KG1 (cell line): ENCODE measurements at regions not wholly inside any gene's neighbourhood (a gene's known extent, or its start where the extent isn't known, plus 50 kb on each side); places are given as distances from the start of the nearest gene placed in this dataset.
"Not testable (repeated sequence)": the region's sequence is repeated elsewhere in the genome, so short reads cannot be mapped to it uniquely, and the experiment has no call there.

Experiments used
- DNase-seq: peaks from one replicate; lab custom pipeline; 2025; lab: John Stamatoyannopoulos, UW

DNA sequence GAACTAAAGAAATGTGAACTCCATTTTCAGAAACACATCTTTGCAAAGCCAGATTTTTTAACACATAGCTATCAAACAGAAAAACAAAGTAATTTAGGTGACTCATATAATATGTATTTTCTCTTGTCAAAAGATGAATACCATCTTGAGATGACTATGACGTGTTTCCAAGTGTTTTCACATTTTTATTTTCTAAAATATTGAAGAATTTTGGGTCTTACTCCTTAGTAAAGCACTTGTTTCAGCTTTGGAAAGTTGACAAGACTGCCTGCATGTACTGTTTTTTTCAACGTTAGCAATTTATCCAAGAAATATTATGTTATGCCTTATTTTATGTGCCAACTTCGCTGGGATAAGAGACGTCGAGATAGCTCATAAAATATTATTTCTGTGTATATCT, 733.9 kb upstream of the EPHA5 start:
- no peak for DNase-seq

DNA sequence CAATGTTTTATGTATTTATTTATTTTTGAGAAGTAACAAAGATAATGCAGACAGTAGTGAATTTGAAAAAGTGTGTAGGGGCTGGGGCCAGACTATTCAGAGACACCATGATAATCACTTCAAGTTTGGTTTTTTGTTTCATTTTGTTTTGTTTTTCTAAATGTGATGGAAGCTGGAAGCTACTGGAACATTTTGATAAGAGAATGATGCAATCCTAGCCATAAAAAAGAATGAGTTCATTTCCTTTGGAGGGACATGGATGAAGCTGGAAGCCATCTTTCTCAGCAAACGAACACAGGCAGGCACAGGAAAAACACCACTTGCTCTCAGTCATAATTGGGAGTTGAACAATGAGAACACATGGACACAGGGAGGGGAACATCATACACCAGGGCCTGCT, 706.6 kb upstream of the EPHA5 start:
- no peak for DNase-seq

DNA sequence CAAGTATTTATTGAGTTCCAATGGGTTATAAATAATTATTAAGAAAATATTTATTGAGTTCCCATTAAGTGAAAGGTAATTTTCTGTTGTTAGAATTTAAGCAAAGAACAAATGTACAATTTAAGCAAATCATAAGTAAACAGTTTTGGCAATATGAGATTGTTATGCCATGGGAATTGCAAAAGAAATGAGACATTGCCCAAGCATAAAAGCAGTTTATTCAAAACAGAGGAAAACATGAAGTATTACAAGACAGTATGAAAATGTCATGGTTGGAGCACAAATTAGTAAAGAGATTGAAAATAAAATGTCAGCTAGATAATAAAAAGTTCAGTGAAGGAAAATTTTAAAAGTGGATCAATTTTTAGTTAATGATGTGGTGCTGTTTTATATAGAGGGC, 706.1 kb upstream of the EPHA5 start:
- no peak for DNase-seq

DNA sequence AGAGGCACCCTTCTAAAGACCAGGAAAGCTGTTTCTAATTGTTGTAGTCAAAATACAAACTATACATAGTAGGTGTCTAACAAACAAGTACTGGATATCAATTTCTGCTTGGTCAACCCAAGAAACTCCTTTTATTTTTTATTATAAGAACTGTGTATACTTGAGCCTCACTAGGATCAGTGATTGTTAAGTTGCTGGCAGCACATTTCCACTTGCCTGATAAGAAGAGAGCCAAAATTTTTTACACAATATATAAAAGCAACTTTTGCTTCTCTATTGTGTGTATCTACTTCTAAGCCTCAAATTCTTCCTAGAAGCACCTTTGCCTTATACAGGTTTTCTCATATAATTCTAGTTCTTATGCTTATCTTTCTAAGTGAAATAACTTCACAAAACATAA, 703.0 kb upstream of the EPHA5 start:
- no peak for DNase-seq

DNA sequence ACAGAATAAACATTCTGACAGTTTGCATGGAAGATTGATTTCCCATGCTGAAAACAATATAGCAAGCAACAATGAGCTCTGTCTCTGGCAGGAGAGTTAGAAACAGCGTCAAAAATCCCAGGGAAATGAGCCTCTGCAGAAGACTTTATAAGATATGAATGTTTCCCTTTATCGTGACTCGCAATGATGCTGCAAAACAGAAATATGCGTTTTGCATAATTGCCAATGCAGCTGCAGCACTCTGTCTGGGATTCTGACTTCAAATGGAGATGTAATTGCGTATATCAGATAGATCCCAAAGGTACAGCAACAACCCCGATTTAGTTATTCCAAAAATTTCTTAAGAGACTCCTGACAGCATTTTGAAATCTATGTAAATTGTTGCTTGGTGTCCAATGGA, 702.4 kb upstream of the EPHA5 start:
- no peak for DNase-seq

DNA sequence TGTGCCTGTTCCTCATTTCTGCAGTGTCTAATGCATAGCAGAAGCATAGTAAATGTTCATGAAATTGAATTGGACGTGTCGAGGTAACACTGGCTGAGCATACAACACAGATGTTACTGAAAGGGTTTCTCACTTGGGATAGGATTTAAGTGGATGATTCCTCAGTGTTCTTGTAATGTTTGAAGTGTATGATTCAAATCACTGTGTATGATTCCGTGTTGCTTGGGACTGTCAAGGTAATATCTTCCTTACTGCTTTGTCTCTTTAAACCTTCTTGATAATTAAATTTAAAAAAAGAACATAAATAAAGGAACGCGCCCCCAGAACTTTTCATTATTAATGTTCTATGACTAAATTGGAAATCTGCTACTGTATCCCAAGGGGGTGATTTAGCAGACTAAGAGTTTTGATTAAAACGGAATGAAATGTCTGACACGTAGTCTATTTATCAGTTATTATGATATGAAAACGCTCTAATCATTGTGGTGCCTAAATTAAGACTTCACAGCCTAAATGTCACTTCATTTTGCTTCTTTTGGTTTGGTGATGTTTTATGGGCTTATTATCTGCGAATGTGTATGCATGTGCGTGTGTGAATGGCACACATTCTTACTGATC, 696.9 kb upstream of the EPHA5 start:
- DNase-seq = no peak

DNA sequence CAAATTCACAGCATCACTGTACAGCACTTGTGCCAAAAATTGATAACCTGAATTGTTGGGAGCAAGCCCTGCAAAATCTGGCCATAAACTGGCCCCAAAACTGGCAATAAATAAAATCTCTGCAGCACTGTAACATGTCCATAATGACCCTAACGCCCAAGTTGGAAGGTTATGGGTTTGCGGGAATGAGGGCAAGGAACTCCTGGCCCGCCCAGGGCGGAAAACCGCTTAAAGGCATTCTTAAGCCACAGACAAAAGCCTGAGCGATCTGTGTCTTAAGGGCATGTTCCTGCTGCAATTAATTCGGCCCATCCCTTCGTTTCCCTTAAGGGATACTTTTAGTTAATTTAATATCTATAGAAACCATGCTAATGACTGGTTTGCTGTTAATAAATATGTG, 690.1 kb upstream of the EPHA5 start:
- DNase-seq = not testable (repeated sequence)

DNA sequence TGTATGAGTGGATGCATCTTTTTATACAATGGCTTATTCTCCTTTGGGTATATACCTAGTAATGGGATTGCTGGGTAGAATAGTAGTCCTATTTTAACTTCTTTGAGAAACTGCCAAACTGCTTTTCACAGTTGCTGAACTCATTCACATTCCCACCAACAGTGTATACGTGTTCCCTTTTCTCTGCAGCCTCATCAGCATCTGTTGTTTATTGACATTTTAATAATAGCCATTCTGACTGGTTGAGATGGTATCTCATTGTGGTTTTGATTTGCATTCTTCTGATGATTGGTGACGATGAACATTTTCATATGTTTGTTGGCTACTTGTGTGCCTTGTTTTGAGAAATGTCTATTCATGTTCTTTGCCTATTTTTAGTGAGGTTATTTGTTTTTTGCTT, 687.0 kb upstream of the EPHA5 start:
- no peak for DNase-seq

DNA sequence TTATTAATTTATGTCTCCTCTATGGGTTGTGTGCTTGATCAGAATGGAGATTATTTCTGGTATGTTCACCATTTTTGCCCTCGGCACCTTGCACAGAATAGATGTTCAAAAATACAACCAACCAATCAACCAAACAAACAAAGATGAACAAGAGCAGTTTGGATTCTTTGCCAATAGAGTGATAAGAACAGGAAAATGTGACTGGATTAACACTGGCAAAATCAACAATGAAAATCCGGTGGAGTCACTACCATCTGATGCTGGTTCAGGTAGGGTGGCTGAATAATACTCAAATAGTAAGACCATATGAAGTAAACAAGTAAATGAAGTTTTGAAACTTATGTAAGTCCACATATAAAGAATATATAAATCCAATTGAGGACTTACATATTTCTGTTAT, 685.0 kb upstream of the EPHA5 start:
- no peak for DNase-seq

DNA sequence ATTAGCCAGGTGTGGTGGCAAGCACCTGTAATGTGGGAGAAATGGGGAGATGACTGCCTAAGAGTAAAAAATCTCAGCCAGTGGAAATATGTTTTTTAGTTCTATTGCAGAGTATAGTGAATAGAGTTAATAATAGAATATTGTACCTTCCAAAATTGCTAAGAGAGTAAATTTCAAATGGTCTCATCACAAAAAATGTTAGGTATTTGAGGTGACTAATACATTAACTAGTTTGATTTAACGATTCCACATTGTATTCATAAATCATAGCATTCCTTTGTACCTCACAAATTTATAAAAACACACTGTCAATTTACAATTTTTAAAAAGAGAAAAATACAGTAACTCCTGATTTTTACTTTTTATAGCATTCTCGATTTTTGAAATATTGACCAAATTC, 681.5 kb upstream of the EPHA5 start:
- no peak for DNase-seq

DNA sequence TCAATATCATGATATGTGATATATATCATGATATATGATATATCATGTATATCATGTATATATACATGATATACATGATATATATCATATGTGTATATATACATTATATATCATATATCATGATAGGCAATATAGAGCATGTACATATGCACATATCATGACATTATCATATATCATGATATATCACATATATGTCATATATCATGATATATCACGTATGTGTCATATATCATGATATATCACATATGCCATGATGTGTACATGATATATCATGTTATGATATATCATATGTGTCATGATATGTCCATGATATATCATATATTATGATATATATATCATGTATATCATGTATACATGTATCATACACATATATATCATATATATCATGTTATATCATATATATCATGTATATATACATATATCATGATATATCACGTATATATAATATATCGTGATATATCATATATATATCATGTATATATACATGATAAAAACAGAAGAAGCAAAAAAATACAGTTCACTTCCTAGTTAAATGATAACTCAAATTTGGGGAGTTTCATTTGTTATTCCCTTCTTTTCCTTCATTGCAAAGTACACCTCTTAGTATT, 670.1 kb upstream of the EPHA5 start:
- no peak for DNase-seq

DNA sequence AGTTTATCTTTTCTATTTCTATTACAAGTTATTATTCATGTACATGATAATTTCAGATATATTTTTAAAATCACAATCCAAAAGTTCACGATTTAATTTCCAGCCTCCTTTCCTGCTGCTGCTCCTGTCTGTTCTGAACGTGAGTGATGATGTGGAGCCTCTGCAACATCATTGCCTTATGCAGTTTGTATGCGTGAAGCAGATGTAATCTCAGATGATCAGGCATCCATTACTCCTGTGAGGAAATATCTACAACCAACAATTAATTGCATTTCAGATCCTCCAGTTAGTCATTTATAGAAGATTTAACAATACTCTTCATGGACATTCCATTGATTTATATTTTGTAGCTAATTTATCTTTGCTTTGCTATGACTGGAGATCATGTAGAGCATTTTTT, 668.7 kb upstream of the EPHA5 start:
- DNase-seq = no peak

DNA sequence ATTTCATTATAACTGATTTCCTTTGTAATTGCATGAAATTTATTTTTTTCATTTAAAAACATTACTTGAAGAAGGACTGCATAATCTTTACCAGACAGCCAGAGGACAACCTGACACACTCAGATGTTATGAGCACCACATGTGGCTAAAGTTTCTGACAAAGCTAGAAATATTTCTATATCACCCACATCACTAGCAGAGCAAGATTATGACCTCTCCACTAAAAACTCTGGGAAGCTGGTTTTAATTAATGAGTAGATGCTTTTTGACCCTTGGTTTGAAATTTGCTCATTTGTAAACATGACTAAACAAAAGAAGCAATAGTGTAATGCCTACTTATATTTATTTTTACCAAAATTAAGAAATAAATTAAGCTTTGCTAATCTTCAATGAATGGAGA, 661.5 kb upstream of the EPHA5 start:
- no peak for DNase-seq

DNA sequence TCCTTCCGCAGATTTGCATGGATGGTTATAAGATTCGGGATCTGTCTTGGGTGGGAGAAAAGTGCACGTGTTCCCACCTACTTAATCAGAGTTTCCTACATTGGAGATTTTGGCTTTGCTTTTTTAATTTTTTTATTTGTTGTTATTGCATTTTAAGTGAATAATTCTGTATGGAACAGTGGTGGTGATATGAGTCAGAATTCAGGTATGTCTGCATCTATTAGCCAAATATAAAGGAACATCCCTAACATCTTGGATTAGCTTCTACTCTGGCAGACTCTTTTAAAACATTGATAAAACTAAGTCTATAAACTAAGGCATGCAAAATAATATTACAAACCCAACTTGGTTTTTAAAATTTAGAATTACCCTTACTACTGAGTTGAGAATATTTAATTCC, 659.8 kb upstream of the EPHA5 start:
- DNase-seq = no peak

DNA sequence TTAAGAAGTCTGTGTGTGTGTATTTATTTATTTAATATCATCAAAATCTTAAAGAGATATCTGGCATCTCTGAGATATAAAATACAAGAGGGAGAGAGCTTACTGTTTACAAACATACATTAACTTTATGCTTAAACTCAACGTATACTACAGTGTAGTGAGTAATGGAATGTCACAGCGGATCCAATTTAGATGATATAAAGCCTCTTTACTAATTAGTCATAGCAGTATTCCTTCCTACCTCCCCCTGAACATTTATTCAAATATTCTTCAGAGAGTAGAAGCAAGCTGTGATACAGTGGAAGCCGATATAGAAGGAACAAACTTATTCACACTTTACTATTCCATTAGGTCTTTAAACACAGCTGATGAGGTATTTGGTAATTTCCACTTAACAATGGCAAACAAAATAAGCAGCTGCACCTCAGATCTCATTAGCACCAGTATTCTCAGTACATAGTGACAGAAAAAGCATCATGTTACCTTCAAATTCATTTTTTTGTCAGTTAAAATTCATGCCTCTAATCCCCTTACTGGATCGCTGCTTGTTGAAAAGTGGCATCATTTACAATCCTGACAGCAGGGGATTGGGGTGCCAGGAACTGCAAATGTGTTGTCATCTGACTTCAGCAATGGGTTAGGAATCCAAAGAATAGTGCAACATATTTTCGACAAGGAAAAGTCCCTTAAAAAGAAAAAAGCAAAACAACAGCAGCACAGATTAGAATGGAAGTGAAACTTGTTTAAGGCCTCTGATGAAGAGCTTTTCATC, 658.7 kb upstream of the EPHA5 start:
- no peak for DNase-seq

DNA sequence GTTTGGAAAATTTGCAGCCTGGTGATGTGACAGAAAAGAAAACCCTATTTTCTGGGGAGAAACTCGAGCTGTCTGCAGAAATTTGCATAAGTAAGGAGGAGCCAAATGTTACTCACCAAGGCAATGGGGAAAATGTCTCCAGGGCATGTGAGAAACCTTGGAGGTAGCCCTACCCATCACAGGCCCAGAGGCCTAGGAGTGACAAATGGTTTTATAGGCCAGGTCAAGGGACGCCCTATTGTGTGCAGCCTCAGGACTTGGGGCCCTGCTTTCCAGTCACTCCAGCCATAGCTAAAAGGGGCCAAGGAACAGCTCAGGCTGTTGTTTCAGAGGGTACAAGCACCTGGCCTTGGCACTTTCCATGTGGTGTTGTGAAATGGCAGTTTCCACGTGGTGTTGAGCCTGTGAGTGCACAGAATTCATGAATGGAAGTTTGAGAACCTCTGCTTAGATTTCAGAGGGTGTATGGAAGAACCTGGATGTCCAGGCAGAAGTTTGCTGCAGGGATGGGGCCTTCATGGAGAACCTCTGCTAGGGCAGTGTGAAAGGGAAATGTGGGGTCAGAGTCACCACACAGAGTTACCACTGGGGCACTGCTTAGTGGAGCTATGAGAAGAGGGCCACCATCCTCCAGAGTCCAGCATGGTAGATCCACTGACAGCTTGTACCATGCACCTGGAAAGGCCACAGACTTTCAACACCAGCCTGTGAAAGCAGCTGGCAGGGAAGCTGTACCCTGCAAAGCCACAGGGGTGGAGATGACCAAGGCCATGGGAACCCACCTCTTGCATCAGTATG, 637.6 kb upstream of the EPHA5 start:
- DNase-seq = no peak

DNA sequence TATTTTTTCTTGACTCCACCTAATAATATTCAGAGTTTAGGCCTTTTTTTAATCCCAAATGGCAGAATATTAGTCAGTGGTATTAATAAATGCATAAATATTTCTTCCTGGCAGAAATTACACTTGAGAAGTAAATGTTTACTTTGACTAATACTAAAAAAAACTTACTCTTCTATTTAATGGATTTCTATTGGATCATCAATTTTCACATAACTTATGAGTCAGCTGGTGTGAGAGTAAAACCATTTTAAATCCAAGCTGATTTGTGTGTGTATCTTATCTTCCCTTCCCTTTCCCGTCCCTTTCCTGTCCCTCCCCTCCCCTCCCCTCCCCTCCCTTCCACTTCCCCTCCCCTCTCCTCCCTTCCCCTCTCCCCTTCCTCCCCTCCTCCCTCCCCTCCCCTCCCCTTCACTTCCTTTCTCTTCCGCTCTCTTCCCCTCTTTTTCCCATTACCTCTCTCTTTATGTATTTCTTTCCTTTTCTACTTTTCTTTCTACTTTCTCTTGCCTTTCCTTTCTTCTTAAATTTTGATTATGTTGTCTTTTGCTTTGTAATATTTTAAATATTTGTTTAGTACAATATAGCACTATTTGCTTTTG, 630.1 kb upstream of the EPHA5 start:
- DNase-seq = no peak

DNA sequence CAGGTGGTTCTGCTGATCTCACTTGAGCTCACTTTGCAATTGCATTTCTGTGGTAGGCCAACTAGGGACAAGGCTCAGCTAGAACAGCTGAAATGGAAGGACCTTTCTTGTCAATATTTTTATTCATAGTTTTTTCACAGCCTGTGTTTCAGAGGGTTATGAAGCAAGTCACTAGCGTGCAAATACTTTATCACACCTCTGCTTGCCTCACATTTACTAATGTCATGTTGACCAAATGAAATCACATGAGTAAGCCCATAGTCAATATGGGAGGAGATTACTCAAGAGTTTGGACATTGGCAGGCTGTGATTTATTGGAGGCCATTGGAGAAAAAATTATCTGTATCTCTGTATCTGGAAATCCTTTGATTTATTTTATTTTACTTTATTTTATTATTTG, 628.3 kb upstream of the EPHA5 start:
- no peak for DNase-seq

DNA sequence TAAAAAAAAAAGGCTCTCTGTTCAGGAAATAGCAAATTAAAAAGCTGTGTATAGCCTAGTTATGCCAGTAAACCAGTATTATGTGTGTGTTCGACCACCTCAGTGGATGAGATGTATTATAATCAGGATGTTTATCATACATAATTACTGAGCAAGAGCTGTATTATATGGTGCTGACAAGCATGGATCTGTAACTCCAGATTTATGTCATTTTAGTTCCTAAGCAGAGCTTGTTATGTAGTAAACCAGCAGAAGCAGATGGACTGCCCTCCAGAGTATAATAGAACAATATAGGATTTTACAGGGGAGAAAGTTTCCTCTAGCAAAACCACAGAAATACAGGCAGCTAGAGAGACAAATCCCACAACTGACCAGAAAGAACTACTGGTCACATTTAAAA, 627.4 kb upstream of the EPHA5 start:
- no peak for DNase-seq

DNA sequence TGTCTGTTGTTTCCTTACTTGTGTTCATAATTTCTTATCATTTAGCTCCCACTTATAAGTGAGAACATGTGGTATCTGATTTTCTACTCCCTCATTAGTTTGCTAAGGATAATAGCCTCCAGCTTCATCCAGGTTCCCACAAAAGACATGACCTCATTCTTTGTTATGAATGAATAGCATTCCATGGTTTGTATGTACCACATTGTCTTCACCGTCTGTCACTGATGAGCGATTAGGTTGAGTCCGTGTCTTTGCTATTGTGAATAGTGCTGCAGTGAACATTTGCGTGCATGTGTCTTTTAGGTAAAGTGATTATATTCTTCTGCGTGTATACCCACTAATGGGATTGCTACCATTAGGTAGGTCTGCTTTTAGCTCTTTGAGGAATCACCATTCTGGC, 624.3 kb upstream of the EPHA5 start:
- no peak for DNase-seq

DNA sequence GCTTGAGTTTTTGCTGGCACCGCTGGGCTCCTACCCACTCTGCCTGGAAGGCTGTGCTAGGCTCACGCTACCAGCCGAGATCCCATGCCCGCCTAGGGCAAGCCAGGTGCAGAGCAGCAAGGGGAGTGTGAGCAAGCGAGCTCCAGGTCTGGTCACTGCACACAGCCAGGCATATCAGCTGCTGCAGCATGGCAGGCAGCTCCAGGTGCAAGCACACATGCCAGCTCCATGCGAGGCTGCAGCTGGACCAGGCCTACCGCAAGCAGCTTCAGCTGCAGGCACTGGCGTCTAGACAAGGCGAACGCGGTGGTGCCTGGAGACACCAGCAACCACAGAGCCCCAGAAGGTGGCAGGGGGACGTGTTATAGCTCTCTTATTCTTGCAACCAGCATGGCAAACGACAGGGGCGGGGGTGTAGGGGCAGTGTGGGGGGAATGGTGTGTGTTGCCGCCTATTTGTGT, 614.7 kb upstream of the EPHA5 start:
- no peak for DNase-seq

DNA sequence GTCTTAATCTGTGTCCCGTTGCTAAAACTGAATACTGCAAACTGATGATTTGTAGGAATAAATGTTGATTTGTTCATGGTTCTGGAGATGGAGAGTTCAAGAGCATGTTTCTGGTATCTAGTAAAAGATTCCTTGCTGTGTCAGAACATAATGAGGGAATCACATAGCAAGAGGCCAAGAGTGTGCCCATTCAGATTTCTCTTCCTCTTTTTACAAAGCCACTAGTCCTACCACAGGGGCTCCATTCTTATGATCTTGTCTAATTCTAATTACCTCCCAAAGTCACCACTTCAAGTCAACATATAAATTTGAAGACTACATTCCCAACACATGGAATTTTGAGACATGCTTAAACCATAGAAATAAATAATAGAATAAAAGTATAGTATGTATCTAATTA, 608.8 kb upstream of the EPHA5 start:
- DNase-seq = no peak
